ENCODE measurements at regions not wholly inside any gene's neighbourhood (a gene's known extent, or its start where the extent isn't known, plus 50 kb on each side); places are given as distances from the start of the nearest gene placed in this dataset.
A peak's percentile ranks its signal among the peaks of the same experiment; 100 is the strongest.
"Not testable (repeated sequence)": the region's sequence is repeated elsewhere in the genome, so short reads cannot be mapped to it uniquely, and the experiment has no call there.

GRCh38 chr15:20785151-20785936 is 80.8 kb downstream of the POTEB2 start:
- DNase-seq = not testable (repeated sequence)

- DNase-seq = not testable (repeated sequence)
These were observed 82.4 kb downstream of the POTEB2 start for GRCh38 chr15:20783598-20784184.

GRCh38 chr15:20775412-20775811 is 90.7 kb downstream of the POTEB2 start:
- DNase-seq = not testable (repeated sequence)

- not testable (repeated sequence) for DNase-seq
These were observed 98.2 kb downstream of the POTEB2 start for GRCh38 chr15:20767943-20768342.

- not testable (repeated sequence) for DNase-seq
These were observed 103.7 kb downstream of the POTEB2 start for GRCh38 chr15:20762422-20762821.

- DNase-seq = not testable (repeated sequence)
These were observed 109.7 kb downstream of the POTEB2 start for GRCh38 chr15:20756440-20756839.

GRCh38 chr15:20755665-20756398 is 110.3 kb downstream of the POTEB2 start:
- DNase-seq = peak; percentile 62

GRCh38 chr15:20733493-20733892 is 132.6 kb downstream of the POTEB2 start:
- DNase-seq = not testable (repeated sequence)

Measured in stimulated activated CD4-positive, alpha-beta T cell treated with anti-CD3 and anti-CD28 coated beads, Interleukin-4, amount 100 ng/mL, for 1 hour (primary cell).